ENCODE measurements at regions not wholly inside any gene's neighbourhood (a gene's known extent, or its start where the extent isn't known, plus 50 kb on each side); places are given as distances from the start of the nearest gene placed in this dataset.

DNA sequence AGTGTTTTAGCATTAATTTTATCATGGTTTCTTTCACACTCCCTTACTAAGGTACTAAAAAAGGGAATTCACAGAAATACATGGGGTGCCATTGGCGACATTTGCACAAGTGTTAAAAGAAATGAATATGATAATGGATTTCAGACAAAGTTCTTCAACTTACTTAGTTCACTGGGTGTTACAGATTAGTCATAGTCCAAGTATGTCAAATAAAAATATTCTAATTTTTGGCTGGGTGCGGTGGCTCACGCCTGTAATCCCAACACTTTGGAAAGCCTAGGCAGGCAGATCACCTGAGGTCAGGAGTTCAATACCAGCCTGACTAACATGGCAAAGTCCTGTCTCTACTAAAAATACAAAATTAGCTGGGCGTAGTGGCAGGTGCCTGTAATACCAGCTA, 286.1 kb upstream of the TFAP2D start:
- Histone ChIP-seq H3K9me1 (ENCODE audit: control insufficient read depth, extremely low read depth, insufficient read depth, low read length) (no peaks in the 10 kb centered on the region), H3K27ac (ENCODE audit: control insufficient read depth, insufficient read depth, low read length) (no peak overlapping the region), H3K4me2 (ENCODE audit: control insufficient read depth, extremely low read depth, insufficient read depth, low read depth, low read length) (no peak overlapping the region), H3K9ac (ENCODE audit: control insufficient read depth, extremely low read depth, insufficient read depth, low read length) (no peak overlapping the region), H3K4me1 (ENCODE audit: control insufficient read depth, extremely low read depth, insufficient read depth, low read length) (no peaks in the 10 kb centered on the region), H3K4me3 (ENCODE audit: control insufficient read depth in 2 of 3, extremely low read depth in 1 of 3, insufficient read depth in 2 of 3, low read depth in 1 of 3, low read length in 3 of 3) (no peak overlapping the region), H3K9me3 (ENCODE audit: control insufficient read depth, low read depth, low read length) (no peaks in the 10 kb centered on the region), H2AFZ (ENCODE audit: control insufficient read depth, low read length) (no peak overlapping the region), H4K20me1 (ENCODE audit: control insufficient read depth, extremely low read depth, insufficient read depth, low read length) (no peaks in the 10 kb centered on the region), H3K36me3 (ENCODE audit: control insufficient read depth in 2 of 2, extremely low read depth in 1 of 2, insufficient read depth in 2 of 2, low read length in 2 of 2) (no peaks in the 10 kb centered on the region), H3K79me2 (ENCODE audit: control insufficient read depth, insufficient read depth, low read length) (no peaks in the 10 kb centered on the region), H3K27me3 (ENCODE audit: control insufficient read depth, extremely low read depth, insufficient read depth, low read length) (no peaks in the 10 kb centered on the region)
- FAIRE-seq (no peak), DNase-seq (ENCODE audit: low read depth, low spot score) (no peak)
- dilution Hi-C loops (cut with MboI; ENCODE audit: extremely low pct_ligation_motif_present, low sequenced_read_pairs), result no loop called here
- TF ChIP-seq, protein P1, sequence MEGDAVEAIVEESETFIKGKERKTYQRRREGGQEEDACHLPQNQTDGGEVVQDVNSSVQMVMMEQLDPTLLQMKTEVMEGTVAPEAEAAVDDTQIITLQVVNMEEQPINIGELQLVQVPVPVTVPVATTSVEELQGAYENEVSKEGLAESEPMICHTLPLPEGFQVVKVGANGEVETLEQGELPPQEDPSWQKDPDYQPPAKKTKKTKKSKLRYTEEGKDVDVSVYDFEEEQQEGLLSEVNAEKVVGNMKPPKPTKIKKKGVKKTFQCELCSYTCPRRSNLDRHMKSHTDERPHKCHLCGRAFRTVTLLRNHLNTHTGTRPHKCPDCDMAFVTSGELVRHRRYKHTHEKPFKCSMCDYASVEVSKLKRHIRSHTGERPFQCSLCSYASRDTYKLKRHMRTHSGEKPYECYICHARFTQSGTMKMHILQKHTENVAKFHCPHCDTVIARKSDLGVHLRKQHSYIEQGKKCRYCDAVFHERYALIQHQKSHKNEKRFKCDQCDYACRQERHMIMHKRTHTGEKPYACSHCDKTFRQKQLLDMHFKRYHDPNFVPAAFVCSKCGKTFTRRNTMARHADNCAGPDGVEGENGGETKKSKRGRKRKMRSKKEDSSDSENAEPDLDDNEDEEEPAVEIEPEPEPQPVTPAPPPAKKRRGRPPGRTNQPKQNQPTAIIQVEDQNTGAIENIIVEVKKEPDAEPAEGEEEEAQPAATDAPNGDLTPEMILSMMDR (optimal IDR thresholded peaks at IDR 0.05 in 1 of 3, IDR thresholded peaks at IDR 0.05 in 1 of 3, conservative IDR thresholded peaks at IDR 0.05 in 1 of 3; ENCODE audit: extremely low read depth in 1 of 3, insufficient read depth in 2 of 3, low read length in 3 of 3), result no peak
- TF ChIP-seq EZH2 (IDR thresholded peaks at IDR 0.05; ENCODE audit: low read length), result no peak

DNA sequence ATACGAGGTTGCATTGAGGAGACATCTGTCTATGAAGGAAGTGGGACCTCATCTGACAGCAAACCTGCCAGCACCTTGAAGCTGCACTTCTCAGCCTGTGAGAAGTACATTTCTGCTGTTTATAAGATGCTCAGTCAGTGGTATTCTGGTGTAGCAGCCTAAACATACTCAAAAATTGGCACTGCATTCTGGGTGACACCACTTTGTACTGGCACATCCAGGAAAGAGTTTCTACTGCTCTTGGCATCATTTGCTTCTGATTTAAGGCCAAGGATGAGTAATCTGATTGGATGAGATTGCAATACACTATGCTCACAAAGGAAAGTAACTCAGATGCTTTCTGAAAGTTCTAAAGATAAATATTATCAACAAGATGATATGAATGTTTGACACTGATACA, 275.4 kb upstream of the TFAP2D start:
- Histone ChIP-seq H3K4me2 (ENCODE audit: control insufficient read depth, extremely low read depth, insufficient read depth, low read depth, low read length) (no peak overlapping the region), H3K9me1 (ENCODE audit: control insufficient read depth, extremely low read depth, insufficient read depth, low read length) (no peaks in the 10 kb centered on the region), H3K4me3 (ENCODE audit: control insufficient read depth in 2 of 3, extremely low read depth in 1 of 3, insufficient read depth in 2 of 3, low read depth in 1 of 3, low read length in 3 of 3) (no peak overlapping the region), H3K79me2 (ENCODE audit: control insufficient read depth, insufficient read depth, low read length) (no peaks in the 10 kb centered on the region), H3K9me3 (ENCODE audit: control insufficient read depth, low read depth, low read length) (no peaks in the 10 kb centered on the region), H2AFZ (ENCODE audit: control insufficient read depth, low read length) (no peak overlapping the region), H4K20me1 (ENCODE audit: control insufficient read depth, extremely low read depth, insufficient read depth, low read length) (no peaks in the 10 kb centered on the region), H3K9ac (ENCODE audit: control insufficient read depth, extremely low read depth, insufficient read depth, low read length) (no peak overlapping the region), H3K27ac (ENCODE audit: control insufficient read depth, insufficient read depth, low read length) (no peak overlapping the region), H3K4me1 (ENCODE audit: control insufficient read depth, extremely low read depth, insufficient read depth, low read length) (no peaks in the 10 kb centered on the region), H3K36me3 (ENCODE audit: control insufficient read depth in 2 of 2, extremely low read depth in 1 of 2, insufficient read depth in 2 of 2, low read length in 2 of 2) (no peaks in the 10 kb centered on the region), H3K27me3 (ENCODE audit: control insufficient read depth, extremely low read depth, insufficient read depth, low read length) (no peaks in the 10 kb centered on the region)
- dilution Hi-C loops (cut with MboI; ENCODE audit: extremely low pct_ligation_motif_present, low sequenced_read_pairs), result no loop called here
- FAIRE-seq (no peak), DNase-seq (ENCODE audit: low read depth, low spot score) (no peak)
- TF ChIP-seq, protein P1 (optimal IDR thresholded peaks at IDR 0.05 in 1 of 3, IDR thresholded peaks at IDR 0.05 in 1 of 3, conservative IDR thresholded peaks at IDR 0.05 in 1 of 3; ENCODE audit: extremely low read depth in 1 of 3, insufficient read depth in 2 of 3, low read length in 3 of 3), result no peak
- no peak for TF ChIP-seq EZH2 (IDR thresholded peaks at IDR 0.05; ENCODE audit: low read length)

Measured in keratinocyte (primary cell).